ENCODE measurements at regions not wholly inside any gene's neighbourhood (a gene's known extent, or its start where the extent isn't known, plus 50 kb on each side); places are given as distances from the start of the nearest gene placed in this dataset.

GRCh38 chr20:39246436-39246835 is 284.3 kb downstream of the DHX35 start:
- ATAC-seq (no peak), DNase-seq (no peak)
- Histone ChIP-seq H3K9me3 (no peaks in the 10 kb centered on the region), H3K36me3 (replicated peaks in 1 of 2; ENCODE audit: insufficient read depth in 1 of 2, low read depth in 2 of 2) (no peaks in the 10 kb centered on the region), H3K27me3 (no peaks in the 10 kb centered on the region), H3K27ac (no peak overlapping the region), H3K4me3 (no peak overlapping the region), H3K4me1 (no peaks in the 10 kb centered on the region)
- 53 to 75% methylated on average over 4 of the region's 4 CpGs for WGBS, 2 donors
- intact Hi-C loops (cut with DNase I), result no loop called here
- TF ChIP-seq POLR2A (IDR thresholded peaks at IDR 0.05), result no peak
- TF ChIP-seq, protein P1, sequence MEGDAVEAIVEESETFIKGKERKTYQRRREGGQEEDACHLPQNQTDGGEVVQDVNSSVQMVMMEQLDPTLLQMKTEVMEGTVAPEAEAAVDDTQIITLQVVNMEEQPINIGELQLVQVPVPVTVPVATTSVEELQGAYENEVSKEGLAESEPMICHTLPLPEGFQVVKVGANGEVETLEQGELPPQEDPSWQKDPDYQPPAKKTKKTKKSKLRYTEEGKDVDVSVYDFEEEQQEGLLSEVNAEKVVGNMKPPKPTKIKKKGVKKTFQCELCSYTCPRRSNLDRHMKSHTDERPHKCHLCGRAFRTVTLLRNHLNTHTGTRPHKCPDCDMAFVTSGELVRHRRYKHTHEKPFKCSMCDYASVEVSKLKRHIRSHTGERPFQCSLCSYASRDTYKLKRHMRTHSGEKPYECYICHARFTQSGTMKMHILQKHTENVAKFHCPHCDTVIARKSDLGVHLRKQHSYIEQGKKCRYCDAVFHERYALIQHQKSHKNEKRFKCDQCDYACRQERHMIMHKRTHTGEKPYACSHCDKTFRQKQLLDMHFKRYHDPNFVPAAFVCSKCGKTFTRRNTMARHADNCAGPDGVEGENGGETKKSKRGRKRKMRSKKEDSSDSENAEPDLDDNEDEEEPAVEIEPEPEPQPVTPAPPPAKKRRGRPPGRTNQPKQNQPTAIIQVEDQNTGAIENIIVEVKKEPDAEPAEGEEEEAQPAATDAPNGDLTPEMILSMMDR (IDR thresholded peaks at IDR 0.05), result no peak

DNA sequence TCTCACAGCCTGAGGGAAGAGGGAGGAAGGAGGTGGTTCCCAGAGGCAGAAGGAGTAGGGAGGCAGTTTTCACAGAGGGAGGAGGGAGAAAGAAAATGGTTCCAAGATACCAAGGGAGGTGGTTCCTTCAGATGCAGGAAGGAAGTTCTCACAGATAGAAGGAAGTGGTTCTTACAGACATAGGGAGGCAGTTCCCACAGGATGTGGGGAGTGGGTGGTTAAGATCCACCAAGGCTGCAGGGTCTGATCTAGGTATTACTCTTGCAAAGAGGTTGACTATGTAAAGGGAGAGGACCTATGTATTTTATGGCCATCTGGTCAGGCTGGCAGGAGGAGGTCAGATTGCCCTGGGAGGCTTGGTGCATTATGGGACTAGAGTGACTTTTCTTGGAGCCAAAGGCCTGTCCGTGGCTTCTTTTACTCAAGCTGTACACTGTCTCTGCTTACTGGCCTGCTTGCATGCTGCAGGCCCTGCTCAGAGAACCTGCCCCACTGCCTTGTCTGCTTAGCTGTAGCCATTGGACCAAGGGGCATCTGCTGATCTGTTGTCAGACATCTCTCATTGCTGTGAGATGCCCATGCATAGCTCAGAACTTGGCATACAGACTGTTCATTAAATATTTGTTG is 283.7 kb downstream of the DHX35 start:
- Histone ChIP-seq H3K9me3 (no peaks in the 10 kb centered on the region), H3K36me3 (replicated peaks in 1 of 2; ENCODE audit: insufficient read depth in 1 of 2, low read depth in 2 of 2) (no peaks in the 10 kb centered on the region), H3K4me3 (no peak overlapping the region), H3K27me3 (no peaks in the 10 kb centered on the region), H3K4me1 (no peaks in the 10 kb centered on the region), H3K27ac (no peak overlapping the region)
- TF ChIP-seq, protein P1 (IDR thresholded peaks at IDR 0.05), result no peak
- TF ChIP-seq POLR2A (IDR thresholded peaks at IDR 0.05), result no peak
- ATAC-seq (no peak), DNase-seq (no peak)
- WGBS, 2 donors, result 29 to 47% methylated on average over 1 of the region's 1 CpG
- intact Hi-C loops (cut with DNase I), result no loop called here

DNA sequence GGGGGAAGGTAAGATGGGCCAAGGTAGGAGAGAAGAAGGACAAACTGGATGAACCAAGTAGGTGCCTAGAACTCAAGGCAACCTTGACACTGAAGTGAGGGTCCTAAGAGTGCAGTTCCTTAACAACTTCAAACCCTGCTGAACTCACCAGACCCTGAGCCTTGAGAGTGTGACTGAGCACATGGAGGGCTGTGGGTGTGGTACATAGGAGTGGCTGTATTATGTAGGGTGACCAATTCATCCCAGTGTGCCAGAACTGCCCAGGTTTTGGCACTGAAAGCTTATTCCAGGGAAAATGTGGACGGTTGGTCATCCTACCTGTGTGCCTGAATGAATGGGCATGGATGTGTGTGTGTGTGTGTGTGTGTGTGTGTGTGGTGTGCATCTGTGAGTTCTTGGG is 281.8 kb downstream of the DHX35 start:
- TF ChIP-seq, protein P1 (IDR thresholded peaks at IDR 0.05), result no peak
- TF ChIP-seq POLR2A (IDR thresholded peaks at IDR 0.05), result no peak
- Histone ChIP-seq H3K36me3 (replicated peaks in 1 of 2; ENCODE audit: insufficient read depth in 1 of 2, low read depth in 2 of 2) (no peaks in the 10 kb centered on the region), H3K27me3 (no peaks in the 10 kb centered on the region), H3K4me1 (no peaks in the 10 kb centered on the region), H3K9me3 (no peaks in the 10 kb centered on the region), H3K4me3 (no peak overlapping the region), H3K27ac (no peak overlapping the region)
- ATAC-seq (no peak), DNase-seq (no peak)
- 52 to 63% methylated on average over 1 of the region's 1 CpG for WGBS, 2 donors
- intact Hi-C loops (cut with DNase I), result no loop called here

DNA sequence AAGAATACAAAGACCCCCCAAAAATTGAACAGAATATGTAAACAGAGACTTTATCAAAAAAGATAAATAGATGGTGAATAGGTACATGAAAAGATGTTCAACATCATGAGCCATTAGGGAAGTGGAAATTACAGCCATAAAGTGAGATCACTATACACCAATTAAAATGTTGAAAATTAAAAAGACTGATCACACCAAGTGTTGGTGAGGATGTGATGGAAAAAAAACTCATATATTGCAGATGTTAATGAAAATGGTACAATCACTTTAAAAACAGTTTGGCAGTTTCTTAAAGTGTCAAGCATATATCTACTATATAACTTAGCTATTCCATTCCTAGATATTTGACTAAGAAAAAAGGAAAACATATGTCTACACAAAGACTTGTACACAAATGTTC is 280.5 kb downstream of the DHX35 start:
- ATAC-seq, result no peak
- no peak for TF ChIP-seq POLR2A (IDR thresholded peaks at IDR 0.05)
- TF ChIP-seq, protein P1 (IDR thresholded peaks at IDR 0.05), result no peak
- no peaks in the 10 kb centered on the region for H3K36me3 ChIP-seq (replicated peaks in 1 of 2; ENCODE audit: insufficient read depth in 1 of 2, low read depth in 2 of 2)
- no peak overlapping the region for H3K27ac ChIP-seq
- no peak for DNase-seq
- no peaks in the 10 kb centered on the region for H3K4me1 ChIP-seq
- H3K27me3 ChIP-seq, result no peaks in the 10 kb centered on the region
- H3K9me3 ChIP-seq, result no peaks in the 10 kb centered on the region
- no peak overlapping the region for H3K4me3 ChIP-seq
- intact Hi-C loops (cut with DNase I), result no loop called here

DNA sequence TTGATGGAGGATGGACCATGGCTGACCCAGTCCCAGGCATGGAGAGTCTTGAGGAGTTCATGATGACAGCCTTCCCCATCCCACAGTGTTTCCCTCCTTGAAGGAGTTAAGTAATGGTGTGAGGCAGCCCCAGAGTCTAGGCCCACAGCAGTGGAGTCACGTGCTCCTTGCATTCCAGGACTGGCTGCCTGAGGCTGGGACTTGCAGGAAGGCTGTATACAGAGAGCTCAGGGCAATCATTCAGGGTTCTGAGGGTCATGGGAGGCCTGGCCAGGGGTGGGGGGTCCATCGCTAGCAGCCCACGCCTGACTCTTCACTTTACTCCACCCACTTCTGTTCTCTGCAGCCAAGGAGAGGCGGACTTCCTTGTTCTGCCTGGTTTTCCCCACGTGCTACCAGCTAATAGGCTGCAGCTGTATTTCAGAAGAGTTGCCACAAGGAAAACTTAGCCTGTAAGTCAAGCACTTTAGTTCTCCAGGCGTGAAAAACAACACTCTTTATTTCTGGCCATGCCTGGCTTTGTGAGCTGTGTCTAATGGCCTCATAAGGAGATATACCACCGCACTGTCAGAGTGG is 272.5 kb downstream of the DHX35 start:
- TF ChIP-seq POLR2A (IDR thresholded peaks at IDR 0.05), result no peak
- TF ChIP-seq, protein P1 (IDR thresholded peaks at IDR 0.05), result no peak

More for the DNA sequence above, 272.5 kb downstream of the DHX35 start:
- Histone ChIP-seq H3K27me3 (no peaks in the 10 kb centered on the region), H3K36me3 (replicated peaks in 1 of 2; ENCODE audit: insufficient read depth in 1 of 2, low read depth in 2 of 2) (no peaks in the 10 kb centered on the region), H3K27ac (no peak overlapping the region), H3K4me3 (no peak overlapping the region), H3K4me1 (no peaks in the 10 kb centered on the region), H3K9me3 (no peaks in the 10 kb centered on the region)
- 43 to 65% methylated on average over 5 to 7 of the region's 7 CpGs for WGBS, 2 donors
- intact Hi-C loops (cut with DNase I), result no loop called here
- ATAC-seq, result no peak
- no peak for DNase-seq

Measured in body of pancreas (tissue), 4 donors.